ENCODE measurements at regions not wholly inside any gene's neighbourhood (a gene's known extent, or its start where the extent isn't known, plus 50 kb on each side); places are given as distances from the start of the nearest gene placed in this dataset.

GRCh38 chr1:87805666-87806378 lies 477.1 kb downstream of the LMO4 start:
- TF ChIP-seq ZFX (IDR thresholded peaks at IDR 0.05), result no peak
- no peak for TF ChIP-seq CTCF (conservative IDR thresholded peaks at IDR 0.05)
- no peak overlapping the region for H3K27ac ChIP-seq

GRCh38 chr1:87806379-87807094 lies 477.9 kb downstream of the LMO4 start:
- TF ChIP-seq ZFX (IDR thresholded peaks at IDR 0.05) (no peak), CTCF (conservative IDR thresholded peaks at IDR 0.05) (no peak)
- H3K27ac ChIP-seq, result no peak overlapping the region

GRCh38 chr1:87810166-87810565 lies 481.5 kb downstream of the LMO4 start:
- H3K27ac ChIP-seq, result no peak overlapping the region
- no peak for TF ChIP-seq CTCF (conservative IDR thresholded peaks at IDR 0.05)

- no peak for TF ChIP-seq ZFX (IDR thresholded peaks at IDR 0.05)
- no peak for TF ChIP-seq CTCF (conservative IDR thresholded peaks at IDR 0.05)
- no peak overlapping the region for H3K27ac ChIP-seq
These were observed 484.3 kb downstream of the LMO4 start for GRCh38 chr1:87812871-87813577.

GRCh38 chr1:87814573-87814972 lies 485.9 kb downstream of the LMO4 start:
- no peak for TF ChIP-seq ZFX (IDR thresholded peaks at IDR 0.05)
- no peak for TF ChIP-seq CTCF (conservative IDR thresholded peaks at IDR 0.05)
- H3K27ac ChIP-seq, result no peak overlapping the region

GRCh38 chr1:87816646-87817045 lies 488.0 kb downstream of the LMO4 start:
- no peak for TF ChIP-seq ZFX (IDR thresholded peaks at IDR 0.05)
- no peak for TF ChIP-seq CTCF (conservative IDR thresholded peaks at IDR 0.05)
- H3K27ac ChIP-seq, result no peak overlapping the region

All from C4-2B (cell line).